Activated naive CD8-positive, alpha-beta T cell treated with anti-CD3 and anti-CD28 coated beads, Interleukin-2, amount 50 U/mL, for 24 hours (primary cell): ENCODE measurements at regions not wholly inside any gene's neighbourhood (a gene's known extent, or its start where the extent isn't known, plus 50 kb on each side); places are given as distances from the start of the nearest gene placed in this dataset.

Experiments
- ATAC-seq: fragments of 150-1000 bp; cut with Tn5 transposase; one replicate; pipeline ENCODE4 v1.10.0; 2021
- DNase-seq: peaks from one replicate; pipeline ENCODE4 v3.0.0; 2021
- H3K27ac Mint-ChIP-seq: one replicate; pipeline ENCODE4 v1.8.0; 2021; ENCODE audit warnings: mild to moderate bottlenecking, mixed read lengths
- H3K27me3 Mint-ChIP-seq: one replicate; pipeline ENCODE4 v1.8.0; 2021; ENCODE audit warnings: mixed read lengths
- H3K36me3 Mint-ChIP-seq: one replicate; pipeline ENCODE4 v1.8.0; 2021; ENCODE audit warnings: low read depth, mixed read lengths
- H3K4me1 Mint-ChIP-seq: one replicate; pipeline ENCODE4 v1.8.0; 2021; ENCODE audit warnings: mixed read lengths
- H3K4me3 Mint-ChIP-seq: one replicate; pipeline ENCODE4 v1.8.0; 2021; ENCODE audit warnings: mild to moderate bottlenecking, moderate library complexity, mixed read lengths
- H3K9me3 Mint-ChIP-seq: one replicate; pipeline ENCODE4 v1.8.0; 2021; ENCODE audit warnings: mixed read lengths

GRCh38 chr6:4585682-4586468 is 190.3 kb upstream of the CDYL start:
- Mint-ChIP-seq H3K9me3 (no peaks in the 10 kb centered on the region), H3K27ac (no peak overlapping the region), H3K4me3 (no peak overlapping the region), H3K27me3 (peaks cover 2% of the 10 kb centered on the region), H3K4me1 (no peaks in the 10 kb centered on the region), H3K36me3 (no peaks in the 10 kb centered on the region)
- ATAC-seq (no peak), DNase-seq (no peak)

DNA sequence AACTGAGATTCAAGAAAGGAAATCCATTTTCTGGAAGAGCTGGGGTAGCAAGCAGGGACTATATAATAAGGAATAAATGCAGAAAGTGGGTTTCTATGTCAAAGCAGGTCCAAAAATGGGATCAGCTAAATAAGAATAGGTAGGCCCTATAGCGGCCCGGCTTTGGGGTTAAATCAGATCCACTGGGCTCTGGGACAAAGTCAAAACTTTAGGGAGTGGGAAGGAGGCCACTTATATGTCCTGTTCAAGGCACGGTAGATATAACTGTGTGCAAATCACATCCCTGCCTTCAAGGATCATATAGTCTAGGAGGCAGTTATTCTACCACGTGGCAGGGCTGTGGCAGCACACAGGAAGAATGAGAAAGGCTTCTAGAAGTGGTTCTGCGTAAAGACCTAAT is 191.4 kb upstream of the CDYL start:
- H3K4me1 Mint-ChIP-seq = no peaks in the 10 kb centered on the region
- H3K27me3 Mint-ChIP-seq = peaks cover 2% of the 10 kb centered on the region
- H3K36me3 Mint-ChIP-seq = no peaks in the 10 kb centered on the region
- no peaks in the 10 kb centered on the region for H3K9me3 Mint-ChIP-seq
- no peak for DNase-seq
- H3K4me3 Mint-ChIP-seq = no peak overlapping the region
- H3K27ac Mint-ChIP-seq = no peak overlapping the region
- no peak for ATAC-seq

DNA sequence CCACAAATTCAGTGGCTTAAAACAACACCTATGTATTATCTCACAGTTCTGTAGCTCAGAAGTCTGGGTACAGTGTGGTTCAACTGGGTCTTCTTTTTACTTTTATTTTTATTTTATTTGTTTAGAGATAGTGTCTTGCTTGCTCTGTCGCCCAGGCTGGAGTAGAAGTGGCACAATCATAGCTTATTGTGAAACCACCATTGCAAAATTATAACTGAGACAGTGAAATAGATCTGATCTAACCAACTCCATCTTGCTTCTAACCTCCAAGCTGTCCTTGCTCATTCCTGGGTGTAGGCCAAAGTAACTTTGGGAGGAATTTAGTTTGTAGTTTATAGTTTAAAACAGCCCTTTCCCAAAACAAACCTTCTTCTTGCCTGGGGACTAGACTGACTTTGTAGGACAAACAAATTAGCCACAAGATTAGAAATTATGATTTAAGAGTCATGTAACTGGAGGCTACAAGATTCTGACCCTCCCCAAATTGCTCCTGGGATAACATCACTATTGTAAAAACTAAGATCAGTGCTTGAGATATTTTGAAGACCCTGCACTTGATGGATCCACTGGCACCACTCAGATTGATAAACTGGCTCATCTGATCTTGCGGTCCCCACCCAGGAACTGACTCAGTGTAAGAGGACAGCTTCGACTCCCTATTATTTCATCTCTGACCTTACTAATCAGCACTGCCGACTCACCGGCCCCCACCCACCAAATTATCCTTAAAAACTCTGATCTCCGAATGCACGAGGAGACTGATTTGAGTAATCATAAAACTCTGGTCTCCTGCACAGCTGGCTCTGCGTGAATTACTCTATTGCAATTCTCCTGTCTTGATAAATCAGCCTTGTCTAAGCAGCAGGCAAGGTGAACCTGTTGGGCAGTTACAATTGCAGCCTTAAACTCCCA is 193.4 kb upstream of the CDYL start:
- H3K27ac Mint-ChIP-seq = no peak overlapping the region
- DNase-seq = no peak
- H3K4me1 Mint-ChIP-seq = no peaks in the 10 kb centered on the region
- no peak overlapping the region for H3K4me3 Mint-ChIP-seq
- H3K36me3 Mint-ChIP-seq = no peaks in the 10 kb centered on the region
- H3K9me3 Mint-ChIP-seq = no peaks in the 10 kb centered on the region
- H3K27me3 Mint-ChIP-seq = peaks cover 5% of the 10 kb centered on the region
- ATAC-seq = no peak

- H3K4me3 Mint-ChIP-seq = no peak overlapping the region
- H3K27ac Mint-ChIP-seq = no peak overlapping the region
- ATAC-seq (no peak), DNase-seq (no peak)
- no peaks in the 10 kb centered on the region for H3K9me3 Mint-ChIP-seq
- H3K4me1 Mint-ChIP-seq = no peaks in the 10 kb centered on the region
- H3K27me3 Mint-ChIP-seq = peaks cover 4% of the 10 kb centered on the region
- H3K36me3 Mint-ChIP-seq = no peaks in the 10 kb centered on the region
Measured at GRCh38 chr6:4581468-4582385, 194.5 kb upstream of the CDYL start.

DNA sequence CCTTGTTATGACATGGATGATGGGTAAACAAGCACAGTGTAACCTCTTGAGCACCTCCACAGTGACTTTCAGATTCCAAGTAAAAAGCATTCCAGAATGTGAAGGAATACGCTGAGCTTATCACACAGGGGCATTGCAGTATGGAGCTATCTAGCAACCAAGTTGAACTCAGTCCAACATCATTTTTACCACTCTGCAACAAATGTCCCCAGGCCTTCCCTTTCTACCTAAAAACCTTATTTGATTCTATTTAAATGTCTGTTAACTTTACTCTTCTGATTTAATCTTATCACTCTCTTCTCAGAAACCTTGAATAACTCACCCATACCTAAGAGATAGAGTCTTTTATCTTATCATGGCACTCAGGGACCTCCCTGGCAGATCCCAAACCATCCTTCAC is 195.8 kb upstream of the CDYL start:
- Mint-ChIP-seq H3K27me3 (peaks cover 11% of the 10 kb centered on the region), H3K4me3 (no peak overlapping the region), H3K27ac (no peak overlapping the region), H3K9me3 (peaks cover 5% of the 10 kb centered on the region), H3K36me3 (no peaks in the 10 kb centered on the region), H3K4me1 (no peaks in the 10 kb centered on the region)
- DNase-seq = no peak
- ATAC-seq = no peak

DNA sequence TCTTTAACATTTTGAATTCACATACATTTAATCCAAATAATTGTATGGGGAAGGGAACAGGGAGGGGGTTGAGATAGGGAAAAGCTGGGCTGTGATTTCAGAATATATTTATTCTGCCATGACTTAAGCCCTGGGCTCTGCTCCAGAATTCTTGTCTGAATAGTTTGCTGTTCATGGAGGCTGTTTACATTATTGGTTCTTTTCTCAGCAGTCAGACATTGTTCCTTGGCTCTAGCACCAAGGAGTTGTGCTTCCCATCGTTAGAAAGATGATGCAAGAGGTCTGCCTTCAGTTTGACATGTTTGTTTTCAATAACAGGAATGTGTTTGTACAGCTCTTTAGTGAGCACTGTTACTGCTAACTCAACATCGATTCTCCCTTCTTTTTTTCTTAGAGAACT is 198.8 kb upstream of the CDYL start:
- Mint-ChIP-seq H3K4me3 (no peak overlapping the region), H3K4me1 (no peaks in the 10 kb centered on the region)
- no peak for DNase-seq

DNA sequence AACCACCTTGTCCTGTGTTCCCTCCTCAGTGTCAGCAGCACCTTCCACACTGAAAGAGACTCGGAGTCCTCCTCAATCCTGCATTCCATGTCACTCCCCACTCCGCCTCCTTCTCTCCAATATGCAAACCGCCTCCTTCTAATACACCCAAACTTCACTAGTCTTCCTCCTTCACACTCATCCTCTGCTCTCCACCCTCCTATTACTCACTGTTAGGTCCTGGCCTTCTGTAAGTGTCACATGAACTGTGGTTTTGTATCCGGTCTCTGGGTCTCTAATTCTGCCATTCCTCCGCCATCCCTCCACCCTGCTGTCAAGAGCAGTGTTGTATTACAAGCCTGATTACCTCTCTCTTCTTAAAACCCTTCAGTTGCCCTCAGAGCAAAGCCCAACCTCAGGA is 200.5 kb upstream of the CDYL start:
- Mint-ChIP-seq H3K4me3 (no peak overlapping the region), H3K4me1 (no peaks in the 10 kb centered on the region), H3K36me3 (peaks cover 4% of the 10 kb centered on the region), H3K9me3 (peaks cover 14% of the 10 kb centered on the region), H3K27ac (no peak overlapping the region), H3K27me3 (peaks cover 13% of the 10 kb centered on the region)
- ATAC-seq = no peak
- no peak for DNase-seq

More for the DNA sequence above, 198.8 kb upstream of the CDYL start:
- Mint-ChIP-seq H3K36me3 (no peaks in the 10 kb centered on the region), H3K9me3 (peaks cover 5% of the 10 kb centered on the region), H3K27ac (no peak overlapping the region), H3K27me3 (peaks cover 13% of the 10 kb centered on the region)
- ATAC-seq = no peak

DNA sequence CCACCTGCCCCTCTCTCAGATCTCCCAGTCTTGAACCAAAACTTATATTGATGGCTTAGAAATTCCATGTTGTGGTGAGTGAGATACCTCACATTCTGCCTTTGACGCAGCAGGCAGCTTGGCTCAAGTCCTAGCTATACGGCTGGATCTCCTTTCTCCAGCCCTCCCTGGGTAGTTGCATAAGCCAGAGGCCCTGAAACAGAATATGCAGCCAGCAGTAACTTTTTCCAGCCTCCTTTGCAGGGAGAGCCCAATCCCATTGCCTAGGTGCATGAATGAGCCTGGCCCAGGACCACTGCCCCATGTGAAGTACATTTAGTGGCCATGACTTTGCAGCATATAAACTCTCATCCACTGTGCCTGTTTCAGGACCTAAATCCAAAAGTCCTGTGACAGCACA is 202.2 kb upstream of the CDYL start:
- DNase-seq (no peak), ATAC-seq (no peak)
- no peaks in the 10 kb centered on the region for H3K4me1 Mint-ChIP-seq
- peaks cover 4% of the 10 kb centered on the region for H3K36me3 Mint-ChIP-seq
- H3K4me3 Mint-ChIP-seq = no peak overlapping the region
- peaks cover 13% of the 10 kb centered on the region for H3K27me3 Mint-ChIP-seq
- peaks cover 18% of the 10 kb centered on the region for H3K9me3 Mint-ChIP-seq
- no peak overlapping the region for H3K27ac Mint-ChIP-seq

- Mint-ChIP-seq H3K36me3 (peaks cover 4% of the 10 kb centered on the region), H3K4me3 (no peak overlapping the region), H3K27ac (no peak overlapping the region), H3K4me1 (no peaks in the 10 kb centered on the region), H3K27me3 (peaks cover 8% of the 10 kb centered on the region), H3K9me3 (peaks cover 18% of the 10 kb centered on the region)
- DNase-seq (no peak), ATAC-seq (no peak)
Measured at GRCh38 chr6:4571011-4571410, 205.2 kb upstream of the CDYL start.

GRCh38 chr6:4568138-4568537 is 208.1 kb upstream of the CDYL start:
- H3K27me3 Mint-ChIP-seq = no peaks in the 10 kb centered on the region
- no peak for ATAC-seq

GRCh38 chr6:4567141-4567540 is 209.1 kb upstream of the CDYL start:
- Mint-ChIP-seq H3K27ac (no peak overlapping the region), H3K9me3 (peaks cover 13% of the 10 kb centered on the region), H3K36me3 (peaks cover 4% of the 10 kb centered on the region), H3K4me1 (no peaks in the 10 kb centered on the region), H3K4me3 (no peak overlapping the region), H3K27me3 (no peaks in the 10 kb centered on the region)
- DNase-seq (no peak), ATAC-seq (no peak)

More at GRCh38 chr6:4568138-4568537, 208.1 kb upstream of the CDYL start:
- H3K4me1 Mint-ChIP-seq = no peaks in the 10 kb centered on the region
- peaks cover 13% of the 10 kb centered on the region for H3K9me3 Mint-ChIP-seq
- no peak overlapping the region for H3K4me3 Mint-ChIP-seq
- no peak for DNase-seq
- H3K27ac Mint-ChIP-seq = no peak overlapping the region
- peaks cover 4% of the 10 kb centered on the region for H3K36me3 Mint-ChIP-seq

GRCh38 chr6:4565301-4566250 is 210.6 kb upstream of the CDYL start:
- Mint-ChIP-seq H3K27ac (no peak overlapping the region), H3K27me3 (peaks cover 7% of the 10 kb centered on the region), H3K36me3 (no peaks in the 10 kb centered on the region), H3K4me3 (no peak overlapping the region), H3K9me3 (peaks cover 2% of the 10 kb centered on the region), H3K4me1 (no peaks in the 10 kb centered on the region)
- DNase-seq (no peak), ATAC-seq (no peak)

- Mint-ChIP-seq H3K36me3 (no peaks in the 10 kb centered on the region), H3K27ac (no peak overlapping the region), H3K27me3 (peaks cover 7% of the 10 kb centered on the region), H3K4me1 (no peaks in the 10 kb centered on the region), H3K9me3 (no peaks in the 10 kb centered on the region), H3K4me3 (no peak overlapping the region)
- DNase-seq (no peak), ATAC-seq (no peak)
Measured at GRCh38 chr6:4564801-4565271, 211.4 kb upstream of the CDYL start.
